ENCODE measurements at regions not wholly inside any gene's neighbourhood (a gene's known extent, or its start where the extent isn't known, plus 50 kb on each side); places are given as distances from the start of the nearest gene placed in this dataset.

DNA sequence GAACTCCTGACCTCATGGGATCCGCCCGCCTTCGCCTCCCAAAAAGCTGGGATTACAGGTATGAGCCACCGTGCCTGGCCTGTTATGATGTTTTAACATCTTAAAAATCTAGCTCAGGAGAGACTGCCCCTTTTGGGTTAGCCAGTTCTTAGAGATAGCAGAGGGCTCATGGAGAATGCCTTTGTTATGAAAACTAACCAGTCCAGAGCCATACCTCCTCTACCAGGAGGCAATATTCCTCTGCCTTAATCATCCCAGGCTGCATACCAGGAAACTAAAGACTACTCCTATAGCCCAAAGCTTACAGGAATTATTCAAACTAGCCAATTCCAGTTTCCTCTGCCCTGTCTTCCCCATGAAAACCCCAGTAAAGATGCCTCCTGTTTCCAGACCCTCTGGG lies 96.0 kb upstream of the MDM1 start:
- WGBS (ENCODE audit: extremely low coverage, insufficient coverage, low lambda C conversion rate) = no CpG with 5 or more reads among the region's 4 CpGs
- H3K23ac ChIP-seq (ENCODE audit: low read length) = no peak overlapping the region

DNA sequence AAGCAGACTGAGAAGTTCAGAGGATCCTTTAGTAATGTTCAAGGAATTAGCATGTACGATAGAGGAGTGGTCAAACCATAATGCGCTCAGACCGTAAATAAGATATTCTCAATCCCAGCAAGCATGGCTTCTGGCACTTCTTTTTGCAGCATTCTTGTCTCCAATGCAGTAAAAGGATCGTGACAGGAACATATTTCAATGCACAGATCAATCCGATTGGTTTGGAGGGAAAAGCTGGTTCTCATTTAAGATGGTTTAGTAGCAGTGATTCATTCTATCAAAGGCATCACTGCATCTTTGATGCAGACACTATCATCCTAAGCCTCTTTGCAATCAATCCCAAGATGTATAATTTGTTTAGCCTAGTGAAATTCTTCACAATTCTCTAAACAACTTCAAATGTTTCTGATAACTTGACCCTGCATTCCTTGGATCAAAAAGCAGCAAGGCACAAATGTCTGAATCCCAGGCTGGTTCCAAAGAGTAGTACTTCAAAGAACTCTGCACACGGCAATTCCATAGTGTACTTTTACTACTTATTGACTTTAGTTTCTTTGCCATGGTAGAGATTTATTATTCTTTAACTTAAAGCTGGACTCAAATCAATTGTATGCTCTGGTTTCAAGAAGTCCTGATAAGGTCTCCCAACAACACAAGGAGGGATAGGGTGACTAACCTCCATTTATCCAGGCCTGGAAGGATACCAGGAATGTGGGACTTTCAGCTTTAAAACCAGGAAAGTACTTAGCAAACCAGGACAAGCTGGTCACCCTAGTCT lies 96.8 kb upstream of the MDM1 start:
- no peak overlapping the region for H3K4ac ChIP-seq (ENCODE audit: low read depth, low read length)
- no peak overlapping the region for H3K4me3 ChIP-seq (ENCODE audit: low read length)
- no peak overlapping the region for H2AK5ac ChIP-seq (ENCODE audit: low read length)
- H3K4me2 ChIP-seq (ENCODE audit: low read length) = no peak overlapping the region
- no peak overlapping the region for H4K8ac ChIP-seq (ENCODE audit: low read depth, low read length)
- H3K36me3 ChIP-seq (ENCODE audit: control insufficient read depth, insufficient read depth, low read length) = no peaks in the 10 kb centered on the region
- no peak overlapping the region for H2BK15ac ChIP-seq (replicated peaks; ENCODE audit: low read depth)
- no peaks in the 10 kb centered on the region for H3K79me2 ChIP-seq (ENCODE audit: control insufficient read depth, insufficient read depth, low read length)
- no peak overlapping the region for H3K56ac ChIP-seq (ENCODE audit: low read length)
- WGBS (ENCODE audit: extremely low coverage, insufficient coverage, low lambda C conversion rate) = no CpG with 5 or more reads among the region's 6 CpGs
- H3K9ac ChIP-seq (ENCODE audit: low read length) = no peak overlapping the region
- H2BK120ac ChIP-seq (ENCODE audit: low read depth, low read length) = no peak overlapping the region
- no peaks in the 10 kb centered on the region for H3K79me1 ChIP-seq (ENCODE audit: low read length)
- no peak overlapping the region for H4K5ac ChIP-seq (ENCODE audit: low read length)
- H3K27me3 ChIP-seq (ENCODE audit: insufficient read depth, low read length, poor library complexity) = no peaks in the 10 kb centered on the region
- no peak for DNase-seq
- H2BK5ac ChIP-seq (ENCODE audit: low read length) = no peak overlapping the region
- H3K23ac ChIP-seq (ENCODE audit: low read length) = no peak overlapping the region
- H3K18ac ChIP-seq (ENCODE audit: low read length) = no peak overlapping the region
- no peaks in the 10 kb centered on the region for H3K4me1 ChIP-seq (ENCODE audit: control insufficient read depth, low read depth, low read length)
- no peak overlapping the region for H3K27ac ChIP-seq (ENCODE audit: low read depth, low read length)

More for the DNA sequence above, 96.0 kb upstream of the MDM1 start:
- no peak overlapping the region for H2BK120ac ChIP-seq (ENCODE audit: low read depth, low read length)
- H2BK5ac ChIP-seq (ENCODE audit: low read length) = no peak overlapping the region
- no peak for DNase-seq
- H3K4me2 ChIP-seq (ENCODE audit: low read length) = no peak overlapping the region
- no peak overlapping the region for H3K27ac ChIP-seq (ENCODE audit: low read depth, low read length)
- no peak overlapping the region for H3K18ac ChIP-seq (ENCODE audit: low read length)
- no peak overlapping the region for H3K9ac ChIP-seq (ENCODE audit: low read length)
- no peaks in the 10 kb centered on the region for H3K36me3 ChIP-seq (ENCODE audit: control insufficient read depth, insufficient read depth, low read length)
- H3K4me1 ChIP-seq (ENCODE audit: control insufficient read depth, low read depth, low read length) = no peaks in the 10 kb centered on the region
- H3K79me2 ChIP-seq (ENCODE audit: control insufficient read depth, insufficient read depth, low read length) = no peaks in the 10 kb centered on the region
- H4K8ac ChIP-seq (ENCODE audit: low read depth, low read length) = no peak overlapping the region
- no peaks in the 10 kb centered on the region for H3K27me3 ChIP-seq (ENCODE audit: insufficient read depth, low read length, poor library complexity)
- H2BK15ac ChIP-seq (replicated peaks; ENCODE audit: low read depth) = no peak overlapping the region
- no peak overlapping the region for H3K4me3 ChIP-seq (ENCODE audit: low read length)
- H4K5ac ChIP-seq (ENCODE audit: low read length) = no peak overlapping the region
- no peak overlapping the region for H3K4ac ChIP-seq (ENCODE audit: low read depth, low read length)
- no peaks in the 10 kb centered on the region for H3K79me1 ChIP-seq (ENCODE audit: low read length)
- H2AK5ac ChIP-seq (ENCODE audit: low read length) = no peak overlapping the region
- H3K56ac ChIP-seq (ENCODE audit: low read length) = no peak overlapping the region

GRCh38 chr12:68429696-68430095 lies 97.5 kb upstream of the MDM1 start:
- no CpG with 5 or more reads among the region's 4 CpGs for WGBS (ENCODE audit: extremely low coverage, insufficient coverage, low lambda C conversion rate)
- no peak for DNase-seq

DNA sequence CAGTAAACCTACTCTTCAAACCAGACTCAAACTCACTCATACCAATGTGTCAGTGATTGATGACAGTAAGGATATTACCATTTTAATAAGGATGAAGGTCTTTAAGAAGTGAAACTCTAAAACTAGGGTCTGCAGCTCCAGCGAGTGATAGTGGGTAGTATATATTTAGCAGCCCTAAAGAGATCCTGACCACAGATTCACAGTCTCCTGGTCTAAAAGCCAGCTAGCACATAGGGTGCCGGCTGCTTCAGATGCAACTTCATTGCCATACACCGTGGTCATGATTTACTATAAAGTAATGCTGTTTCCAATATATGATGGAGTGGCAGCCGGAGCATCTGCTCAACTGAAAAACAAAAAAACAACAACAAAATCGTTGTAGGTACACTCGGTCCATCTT lies 99.6 kb upstream of the MDM1 start:
- DNase-seq = no peak

More at GRCh38 chr12:68429696-68430095, 97.5 kb upstream of the MDM1 start:
- H4K5ac ChIP-seq (ENCODE audit: low read length) = no peak overlapping the region
- no peak overlapping the region for H3K4me2 ChIP-seq (ENCODE audit: low read length)
- H3K79me1 ChIP-seq (ENCODE audit: low read length) = no peaks in the 10 kb centered on the region
- no peaks in the 10 kb centered on the region for H3K36me3 ChIP-seq (ENCODE audit: control insufficient read depth, insufficient read depth, low read length)
- no peak overlapping the region for H3K18ac ChIP-seq (ENCODE audit: low read length)
- no peak overlapping the region for H2BK120ac ChIP-seq (ENCODE audit: low read depth, low read length)
- H3K4me1 ChIP-seq (ENCODE audit: control insufficient read depth, low read depth, low read length) = no peaks in the 10 kb centered on the region
- H4K8ac ChIP-seq (ENCODE audit: low read depth, low read length) = no peak overlapping the region
- H3K27ac ChIP-seq (ENCODE audit: low read depth, low read length) = no peak overlapping the region
- H2BK15ac ChIP-seq (replicated peaks; ENCODE audit: low read depth) = no peak overlapping the region
- no peak overlapping the region for H3K4ac ChIP-seq (ENCODE audit: low read depth, low read length)
- no peak overlapping the region for H3K9ac ChIP-seq (ENCODE audit: low read length)
- H3K27me3 ChIP-seq (ENCODE audit: insufficient read depth, low read length, poor library complexity) = no peaks in the 10 kb centered on the region
- H3K4me3 ChIP-seq (ENCODE audit: low read length) = no peak overlapping the region
- no peak overlapping the region for H2AK5ac ChIP-seq (ENCODE audit: low read length)
- H3K79me2 ChIP-seq (ENCODE audit: control insufficient read depth, insufficient read depth, low read length) = no peaks in the 10 kb centered on the region
- H2BK5ac ChIP-seq (ENCODE audit: low read length) = no peak overlapping the region
- H3K23ac ChIP-seq (ENCODE audit: low read length) = no peak overlapping the region
- no peak overlapping the region for H3K56ac ChIP-seq (ENCODE audit: low read length)

DNA sequence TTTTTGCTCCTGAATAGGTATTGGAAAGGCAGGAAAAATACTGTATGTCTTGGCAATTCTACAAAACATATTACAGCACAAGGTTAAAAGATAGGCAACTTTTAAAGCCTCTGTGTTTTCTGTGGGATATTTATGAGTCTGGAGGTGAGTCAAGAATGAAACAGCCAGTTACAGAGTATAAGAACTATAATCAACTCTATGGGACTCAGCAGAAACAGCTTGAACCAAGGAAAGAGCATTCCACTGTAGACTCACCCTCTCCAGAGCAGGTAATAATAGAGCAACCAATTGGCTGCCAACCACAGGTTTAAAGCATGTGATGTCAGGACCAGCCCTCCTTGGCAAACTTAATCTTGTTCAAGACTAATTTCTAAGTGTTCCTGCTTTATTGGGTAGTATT lies 100.5 kb upstream of the MDM1 start:
- H2BK5ac ChIP-seq (ENCODE audit: low read length) = no peak overlapping the region
- no peaks in the 10 kb centered on the region for H3K4me1 ChIP-seq (ENCODE audit: control insufficient read depth, low read depth, low read length)
- H3K4me3 ChIP-seq (ENCODE audit: low read length) = no peak overlapping the region
- no peak overlapping the region for H2BK15ac ChIP-seq (replicated peaks; ENCODE audit: low read depth)
- no peaks in the 10 kb centered on the region for H3K79me1 ChIP-seq (ENCODE audit: low read length)
- no peak overlapping the region for H3K18ac ChIP-seq (ENCODE audit: low read length)
- H3K56ac ChIP-seq (ENCODE audit: low read length) = no peak overlapping the region
- H3K27ac ChIP-seq (ENCODE audit: low read depth, low read length) = no peak overlapping the region
- H2AK5ac ChIP-seq (ENCODE audit: low read length) = no peak overlapping the region
- H3K27me3 ChIP-seq (ENCODE audit: insufficient read depth, low read length, poor library complexity) = no peaks in the 10 kb centered on the region
- no peak overlapping the region for H3K9ac ChIP-seq (ENCODE audit: low read length)
- H4K8ac ChIP-seq (ENCODE audit: low read depth, low read length) = no peak overlapping the region
- no peaks in the 10 kb centered on the region for H3K79me2 ChIP-seq (ENCODE audit: control insufficient read depth, insufficient read depth, low read length)
- H2BK120ac ChIP-seq (ENCODE audit: low read depth, low read length) = no peak overlapping the region
- no peak overlapping the region for H3K4me2 ChIP-seq (ENCODE audit: low read length)
- H3K4ac ChIP-seq (ENCODE audit: low read depth, low read length) = no peak overlapping the region
- H3K36me3 ChIP-seq (ENCODE audit: control insufficient read depth, insufficient read depth, low read length) = no peaks in the 10 kb centered on the region
- no peak overlapping the region for H3K23ac ChIP-seq (ENCODE audit: low read length)
- no peak overlapping the region for H4K5ac ChIP-seq (ENCODE audit: low read length)
- DNase-seq = no peak

More for the DNA sequence above, 99.6 kb upstream of the MDM1 start:
- Histone ChIP-seq H2AK5ac (ENCODE audit: low read length) (no peak overlapping the region), H2BK5ac (ENCODE audit: low read length) (no peak overlapping the region), H3K18ac (ENCODE audit: low read length) (no peak overlapping the region), H3K27ac (ENCODE audit: low read depth, low read length) (no peak overlapping the region), H3K9ac (ENCODE audit: low read length) (no peak overlapping the region), H2BK120ac (ENCODE audit: low read depth, low read length) (no peak overlapping the region), H3K27me3 (ENCODE audit: insufficient read depth, low read length, poor library complexity) (no peaks in the 10 kb centered on the region), H3K79me1 (ENCODE audit: low read length) (no peaks in the 10 kb centered on the region), H3K4ac (ENCODE audit: low read depth, low read length) (no peak overlapping the region), H4K5ac (ENCODE audit: low read length) (no peak overlapping the region), H3K56ac (ENCODE audit: low read length) (no peak overlapping the region), H4K8ac (ENCODE audit: low read depth, low read length) (no peak overlapping the region), H3K36me3 (ENCODE audit: control insufficient read depth, insufficient read depth, low read length) (no peaks in the 10 kb centered on the region), H2BK15ac (replicated peaks; ENCODE audit: low read depth) (no peak overlapping the region), H3K79me2 (ENCODE audit: control insufficient read depth, insufficient read depth, low read length) (no peaks in the 10 kb centered on the region), H3K23ac (ENCODE audit: low read length) (no peak overlapping the region), H3K4me3 (ENCODE audit: low read length) (no peak overlapping the region), H3K4me2 (ENCODE audit: low read length) (no peak overlapping the region), H3K4me1 (ENCODE audit: control insufficient read depth, low read depth, low read length) (no peaks in the 10 kb centered on the region)
- no CpG with 5 or more reads among the region's 6 CpGs for WGBS (ENCODE audit: extremely low coverage, insufficient coverage, low lambda C conversion rate)

Measured in mesendoderm (in vitro differentiated cells).